Neuronal stem cell (in vitro differentiated cells): ENCODE measurements at regions not wholly inside any gene's neighbourhood (a gene's known extent, or its start where the extent isn't known, plus 50 kb on each side); places are given as distances from the start of the nearest gene placed in this dataset.
"Not testable (repeated sequence)": the region's sequence is repeated elsewhere in the genome, so short reads cannot be mapped to it uniquely, and the experiment has no call there.

Experiments
- DNase-seq: peaks from one replicate; pipeline ENCODE4 v3.0.0-alpha.2; 2013; ENCODE audit warnings: low spot score
- H2AFZ ChIP-seq: one replicate; pipeline ENCODE4 v1.6.1; 2013; ENCODE audit warnings: mild to moderate bottlenecking, low read length, inconsistent platforms
- H2AK5ac ChIP-seq: 2 replicates; pipeline ENCODE4 v1.6.1; 2013; ENCODE audit warnings: low read depth, mild to moderate bottlenecking, inconsistent platforms, low read length, moderate library complexity, mixed read lengths
- H2BK120ac ChIP-seq: 2 replicates; pipeline ENCODE4 v1.6.1; 2013; ENCODE audit warnings: low read depth, mild to moderate bottlenecking, inconsistent platforms, low read length, moderate library complexity, mixed read lengths
- H2BK12ac ChIP-seq: one replicate; pipeline ENCODE4 v1.6.1; 2013; ENCODE audit warnings: low read length, inconsistent platforms
- H2BK15ac ChIP-seq: 2 replicates; pipeline ENCODE4 v1.6.1; 2013; ENCODE audit warnings: mild to moderate bottlenecking, low read length, inconsistent platforms, mixed read lengths
- H2BK5ac ChIP-seq: one replicate; pipeline ENCODE4 v1.6.1; 2013; ENCODE audit warnings: inconsistent platforms, mild to moderate bottlenecking, low read length, moderate library complexity
- H3K14ac ChIP-seq: one replicate; pipeline ENCODE4 v1.6.1; 2013; ENCODE audit warnings: low read length, inconsistent platforms
- H3K18ac ChIP-seq: 2 replicates; pipeline ENCODE4 v1.6.1; 2013; ENCODE audit warnings: low read length, inconsistent platforms
- H3K23ac ChIP-seq: 2 replicates; pipeline ENCODE4 v1.6.1; 2013; ENCODE audit warnings: low read depth, mild to moderate bottlenecking, mixed read lengths, low read length, inconsistent platforms; ENCODE audit not compliant: poor library complexity
- H3K27ac ChIP-seq: replicated peaks from 3 replicates; pipeline ENCODE4 v1.5.1; 2013; ENCODE audit warnings: low read length, inconsistent platforms
- H3K27me3 ChIP-seq, 3 experiments: 2 replicates each; pipeline ENCODE4 v1.6.1; 2013; ENCODE audit warnings: low read length in 3 of 3, mild to moderate bottlenecking in 2 of 3, inconsistent platforms in 1 of 3, low read depth in 1 of 3, mixed read lengths in 1 of 3, moderate library complexity in 1 of 3; ENCODE audit not compliant: control insufficient read depth in 3 of 3, insufficient read depth in 3 of 3
- H3K36me3 ChIP-seq, 2 donors: replicated peaks in 1 of 2; 2 replicates each; pipeline ENCODE4 v1.6.1; 2013; ENCODE audit warnings: low read length in 2 of 2; ENCODE audit not compliant: control insufficient read depth in 2 of 2, insufficient read depth in 2 of 2
- H3K4ac ChIP-seq: 2 replicates; pipeline ENCODE4 v1.6.1; 2013; ENCODE audit warnings: inconsistent platforms, mild to moderate bottlenecking, low read length, moderate library complexity
- H3K4me1 ChIP-seq, 2 donors: 1 replicate in 1 of 2; 2 replicates in 1 of 2; pipeline ENCODE4 v1.6.1; 2013; ENCODE audit warnings: low read length in 2 of 2, low read depth in 1 of 2; ENCODE audit not compliant: control insufficient read depth in 2 of 2, insufficient read depth in 1 of 2
- H3K4me2 ChIP-seq: one replicate; pipeline ENCODE4 v1.6.1; 2013; ENCODE audit warnings: mild to moderate bottlenecking, low read length, inconsistent platforms; ENCODE audit not compliant: insufficient read depth, poor library complexity, severe bottlenecking
- H3K4me3 ChIP-seq, 2 donors: 2 replicates each; pipeline ENCODE4 v1.5.1; 2013; ENCODE audit warnings: low read length in 2 of 2, mild to moderate bottlenecking in 2 of 2, inconsistent platforms in 1 of 2, moderate library complexity in 1 of 2
- H3K79me1 ChIP-seq: one replicate; pipeline ENCODE4 v1.6.1; 2013; ENCODE audit warnings: low read depth, mild to moderate bottlenecking, inconsistent platforms, low read length, moderate library complexity
- H3K9ac ChIP-seq: one replicate; pipeline ENCODE4 v1.6.1; 2013; ENCODE audit warnings: mild to moderate bottlenecking, low read depth, low read length, inconsistent platforms; ENCODE audit not compliant: poor library complexity
- H3K9me3 ChIP-seq, 2 donors: replicated peaks in 1 of 2; 2 replicates each; pipeline versions ENCODE3 to v1.6.1; 2013; ENCODE audit warnings: low read length in 2 of 2, mild to moderate bottlenecking in 2 of 2, inconsistent platforms in 1 of 2, low read depth in 1 of 2, mixed read lengths in 1 of 2, moderate library complexity in 1 of 2; ENCODE audit not compliant: control insufficient read depth in 2 of 2, insufficient read depth in 1 of 2
- H4K8ac ChIP-seq: one replicate; pipeline ENCODE4 v1.6.1; 2013; ENCODE audit warnings: low read depth, mild to moderate bottlenecking, inconsistent platforms, low read length, moderate library complexity
- H4K91ac ChIP-seq: one replicate; pipeline ENCODE4 v1.6.1; 2013; ENCODE audit warnings: low read length, low read depth, mild to moderate bottlenecking, inconsistent platforms; ENCODE audit not compliant: poor library complexity
- WGBS, 2 donors: extraction: QIAGEN DNeasy Blood & Tissue Kit; methylation state at CpG; one replicate each; pipeline ENCODE4 v1.1.7; 2013; ENCODE audit warnings: missing lambda C conversion rate in 2 of 2, mixed read lengths in 1 of 2; ENCODE audit not compliant: insufficient read length in 2 of 2, insufficient replicate concordance in 1 of 2; ENCODE audit errors: extremely low coverage in 2 of 2; 5-methylcytosine and 5-hydroxymethylcytosine counted together

DNA sequence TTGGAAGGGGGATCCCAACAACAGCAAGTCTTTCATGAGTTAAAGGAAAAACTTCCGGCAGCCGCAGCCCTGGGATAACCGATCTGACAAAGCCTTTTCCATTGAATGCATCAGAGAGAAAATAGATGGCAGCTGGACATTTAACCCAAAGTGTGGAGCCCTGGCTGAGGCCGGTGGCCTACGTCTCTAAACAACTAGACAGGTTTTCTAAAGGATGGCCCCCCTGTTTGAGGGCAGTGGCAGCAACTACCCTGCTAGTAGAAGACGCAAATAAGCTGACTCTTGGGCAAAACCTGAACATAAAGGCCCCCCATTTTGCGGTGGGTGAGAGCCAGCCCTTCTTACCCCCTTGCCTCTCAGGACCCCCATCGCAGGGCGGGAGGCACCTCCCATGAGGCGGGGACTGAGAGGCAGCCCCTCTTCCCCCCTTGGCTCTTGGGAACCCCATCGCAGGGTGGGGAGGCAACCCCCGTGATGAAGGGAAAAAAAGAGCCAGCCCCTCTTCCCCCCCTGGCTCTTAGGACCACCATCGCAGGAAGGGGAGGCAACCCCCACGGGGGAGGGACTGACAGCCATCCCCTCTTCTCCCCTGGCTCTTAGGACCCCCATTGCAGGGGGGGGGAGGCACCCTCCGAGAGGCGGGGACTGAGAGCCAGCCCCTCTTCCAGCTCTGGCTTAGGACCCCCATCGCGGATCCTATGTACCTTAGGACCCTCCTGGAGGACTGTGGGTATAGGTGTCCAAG is 2422.9 kb upstream of the PCDH20 start:
- no peaks in the 10 kb centered on the region for H3K4me1 ChIP-seq
- no peak overlapping the region for H2BK120ac ChIP-seq
- no peak overlapping the region for H2AFZ ChIP-seq
- no peak overlapping the region for H2AK5ac ChIP-seq
- no peak overlapping the region for H2BK5ac ChIP-seq
- no peak overlapping the region for H3K14ac ChIP-seq
- peaks cover 0 to 1% of the 10 kb centered on the region in 2 donors for H3K9me3 ChIP-seq
- H3K23ac ChIP-seq = no peak overlapping the region
- no peak overlapping the region for H3K4me2 ChIP-seq
- no peaks in the 10 kb centered on the region for H3K79me1 ChIP-seq
- no peak for DNase-seq
- no peaks in the 10 kb centered on the region for H3K36me3 ChIP-seq
- H3K27me3 ChIP-seq = no peaks in the 10 kb centered on the region
- H4K8ac ChIP-seq = no peak overlapping the region
- H2BK12ac ChIP-seq = no peak overlapping the region
- no CpG with 5 or more reads among the region's 18 CpGs for WGBS, 2 donors
- no peak overlapping the region for H2BK15ac ChIP-seq
- no peak overlapping the region for H3K4me3 ChIP-seq
- H4K91ac ChIP-seq = no peak overlapping the region
- no peak overlapping the region for H3K18ac ChIP-seq
- H3K4ac ChIP-seq = no peak overlapping the region
- H3K9ac ChIP-seq = no peak overlapping the region
- H3K27ac ChIP-seq = no peak overlapping the region

DNA sequence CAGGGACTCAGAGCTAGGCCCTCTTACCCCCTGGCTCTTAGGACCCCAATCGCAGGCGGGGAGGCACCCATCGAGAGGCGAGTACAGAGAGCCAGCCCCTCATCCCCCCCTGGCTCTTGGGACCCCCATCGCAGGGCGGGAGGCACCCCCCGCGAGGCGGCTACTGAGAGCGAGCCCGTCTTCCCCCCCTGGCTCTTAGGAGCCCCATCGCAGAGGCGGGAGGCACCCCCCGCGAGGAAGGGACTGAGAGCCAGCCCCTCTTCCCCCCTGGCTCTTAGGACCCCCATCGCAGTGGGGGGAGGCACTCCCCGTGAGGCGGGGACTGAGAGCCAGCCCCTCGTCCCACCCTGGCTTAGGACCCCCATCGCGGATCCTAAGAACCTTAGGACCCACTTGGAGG is 2422.1 kb upstream of the PCDH20 start:
- not testable (repeated sequence) for H3K4me1 ChIP-seq, H4K91ac ChIP-seq, H3K27ac ChIP-seq, H2BK12ac ChIP-seq, H3K4me2 ChIP-seq, H2AFZ ChIP-seq, H2BK5ac ChIP-seq, H3K4me3 ChIP-seq, H2BK15ac ChIP-seq, H3K79me1 ChIP-seq, H2AK5ac ChIP-seq, H3K23ac ChIP-seq, H3K27me3 ChIP-seq, H3K9ac ChIP-seq, H3K18ac ChIP-seq, H3K4ac ChIP-seq, H4K8ac ChIP-seq, H2BK120ac ChIP-seq, H3K36me3 ChIP-seq, H3K9me3 ChIP-seq, H3K14ac ChIP-seq, DNase-seq
- no CpG with 5 or more reads among the region's 21 CpGs for WGBS, 2 donors

DNA sequence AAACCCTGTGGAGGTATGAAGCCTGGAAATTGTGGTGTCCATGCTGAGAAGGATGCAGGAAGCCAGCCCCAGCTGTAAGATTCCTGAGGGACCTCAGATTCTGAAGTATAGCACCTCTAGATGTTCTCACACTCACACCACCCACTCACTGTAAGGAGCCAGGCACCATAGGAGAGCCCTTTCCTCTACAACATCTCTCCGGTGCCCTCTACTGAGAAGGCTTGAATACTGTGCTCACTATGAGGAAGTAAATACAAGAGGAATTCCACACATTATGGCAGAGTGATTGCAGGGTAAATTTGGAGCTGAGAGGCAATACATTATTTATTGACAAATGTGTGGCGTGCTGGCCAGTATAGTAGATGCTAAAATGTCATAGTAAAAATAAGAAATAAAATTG is 2414.0 kb upstream of the PCDH20 start:
- not testable (repeated sequence) for H4K8ac ChIP-seq, H3K4ac ChIP-seq, DNase-seq, H3K9ac ChIP-seq, H2AK5ac ChIP-seq, H2BK5ac ChIP-seq, H3K79me1 ChIP-seq, H3K14ac ChIP-seq, H2BK15ac ChIP-seq, H3K23ac ChIP-seq, H3K27ac ChIP-seq, H3K9me3 ChIP-seq, H2BK120ac ChIP-seq, H3K4me1 ChIP-seq, H3K4me3 ChIP-seq, H3K27me3 ChIP-seq, H2BK12ac ChIP-seq, H3K4me2 ChIP-seq, H4K91ac ChIP-seq, H2AFZ ChIP-seq, H3K36me3 ChIP-seq, H3K18ac ChIP-seq
- WGBS, 2 donors = no CpG with 5 or more reads among the region's 2 CpGs

DNA sequence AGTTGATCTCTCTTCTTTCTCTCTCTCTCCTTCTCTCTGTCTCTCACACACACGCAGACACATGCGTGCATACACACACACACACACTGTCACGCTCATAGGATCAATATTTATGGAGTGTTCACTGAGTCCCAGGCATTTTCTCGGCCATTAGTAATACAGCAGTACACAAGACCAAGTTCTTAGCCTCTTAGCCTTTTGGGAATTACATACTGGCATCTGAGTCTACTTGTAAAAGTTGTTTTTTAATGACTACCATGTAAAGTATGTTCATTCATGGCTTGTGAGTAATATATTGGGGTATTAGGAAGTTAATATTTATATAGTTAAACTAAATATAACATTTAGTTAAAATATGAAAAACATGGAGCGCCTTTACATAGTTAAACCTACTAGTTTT is 2406.1 kb upstream of the PCDH20 start:
- H3K36me3 ChIP-seq, H3K4me2 ChIP-seq, H2BK12ac ChIP-seq, H4K8ac ChIP-seq, DNase-seq, H3K4me3 ChIP-seq, H2AFZ ChIP-seq, H3K18ac ChIP-seq, H3K9me3 ChIP-seq, H3K4ac ChIP-seq, H4K91ac ChIP-seq, H3K9ac ChIP-seq, H3K27me3 ChIP-seq, H2BK120ac ChIP-seq, H3K23ac ChIP-seq, H3K4me1 ChIP-seq, H3K27ac ChIP-seq, H2BK5ac ChIP-seq, H3K79me1 ChIP-seq, H2AK5ac ChIP-seq, H3K14ac ChIP-seq, H2BK15ac ChIP-seq: not testable (repeated sequence)
- no CpG with 5 or more reads among the region's 5 CpGs for WGBS, 2 donors
